BE2C (cell line): ENCODE measurements at regions not wholly inside any gene's neighbourhood (a gene's known extent, or its start where the extent isn't known, plus 50 kb on each side); places are given as distances from the start of the nearest gene placed in this dataset.

Experiments
- DNase-seq: peaks from one replicate; pipeline ENCODE4 v3.0.0-alpha.2; 2020
- H3K27me3 ChIP-seq: fragments of 250-450 bp; sonication (Bioruptor Pico); 2 replicates; pipeline ENCODE4 v1.5.1; 2020; ENCODE audit warnings: mild to moderate bottlenecking
- H3K36me3 ChIP-seq: fragments of 250-450 bp; sonication (Bioruptor Pico); 2 replicates; pipeline ENCODE4 v1.5.1; 2020; ENCODE audit warnings: mild to moderate bottlenecking
- H3K4me1 ChIP-seq: fragments of 250-450 bp; sonication (Bioruptor Pico); 2 replicates; pipeline ENCODE4 v1.5.1; 2020
- H3K4me3 ChIP-seq: 2 replicates; pipeline ENCODE4 v1.5.1; 2011; ENCODE audit warnings: low read depth, low read length
- H3K9me3 ChIP-seq: fragments of 250-450 bp; sonication (Bioruptor Pico); 2 replicates; pipeline ENCODE4 v1.5.1; 2020
- CTCF ChIP-seq: IDR thresholded peaks from 2 replicates; pipeline ENCODE4 v1.5.1; 2012; ENCODE audit warnings: mild to moderate bottlenecking, low read depth, low read length

GRCh38 chr12:75974323-75975187 lies 57.0 kb downstream of the PHLDA1 start:
- Histone ChIP-seq H3K4me1 (peaks cover 11% of the 10 kb centered on the region), H3K36me3 (no peaks in the 10 kb centered on the region), H3K9me3 (no peaks in the 10 kb centered on the region; the same call in 1 of the 2 replicates), H3K27me3 (no peaks in the 10 kb centered on the region; the same call in 1 of the 2 replicates), H3K4me3 (no peak overlapping the region)
- no peak for DNase-seq
- TF ChIP-seq CTCF, result no peak

GRCh38 chr12:75971253-75971652 lies 60.3 kb downstream of the PHLDA1 start:
- Histone ChIP-seq H3K4me3 (no peak overlapping the region), H3K36me3 (no peaks in the 10 kb centered on the region), H3K9me3 (no peaks in the 10 kb centered on the region; the same call in none of the 2 replicates), H3K4me1 (no peaks in the 10 kb centered on the region), H3K27me3 (no peaks in the 10 kb centered on the region)
- no peak for TF ChIP-seq CTCF
- no peak for DNase-seq

DNA sequence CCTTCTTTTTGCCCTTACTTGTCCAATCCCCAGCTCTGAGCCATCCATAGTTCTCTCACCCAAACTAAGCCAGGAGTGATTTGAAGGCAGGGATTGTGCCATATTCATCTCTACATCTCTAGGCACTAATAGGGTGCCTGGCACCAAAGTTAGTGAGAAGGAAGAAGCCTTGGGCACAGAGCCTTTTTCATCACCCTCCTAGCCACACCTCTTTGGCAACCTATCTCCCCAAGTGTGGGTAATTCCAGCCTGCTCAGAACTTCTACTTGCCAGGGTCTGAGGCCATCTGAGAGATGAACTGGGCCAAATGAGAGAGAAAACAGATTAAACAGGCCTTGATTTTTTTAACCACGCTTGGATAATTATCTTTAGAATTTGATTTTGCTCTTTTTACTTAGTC lies 61.3 kb downstream of the PHLDA1 start:
- H3K4me3 ChIP-seq, result no peak overlapping the region
- H3K4me1 ChIP-seq, result no peaks in the 10 kb centered on the region

GRCh38 chr12:75969768-75970167 lies 61.8 kb downstream of the PHLDA1 start:
- no peak for TF ChIP-seq CTCF
- no peak for DNase-seq
- Histone ChIP-seq H3K4me3 (no peak overlapping the region), H3K27me3 (no peaks in the 10 kb centered on the region), H3K36me3 (no peaks in the 10 kb centered on the region), H3K4me1 (no peaks in the 10 kb centered on the region), H3K9me3 (no peaks in the 10 kb centered on the region; the same call in none of the 2 replicates)

More for the DNA sequence above, 61.3 kb downstream of the PHLDA1 start:
- Histone ChIP-seq H3K9me3 (no peaks in the 10 kb centered on the region; the same call in none of the 2 replicates), H3K36me3 (no peaks in the 10 kb centered on the region), H3K27me3 (no peaks in the 10 kb centered on the region)
- no peak for TF ChIP-seq CTCF
- no peak for DNase-seq

DNA sequence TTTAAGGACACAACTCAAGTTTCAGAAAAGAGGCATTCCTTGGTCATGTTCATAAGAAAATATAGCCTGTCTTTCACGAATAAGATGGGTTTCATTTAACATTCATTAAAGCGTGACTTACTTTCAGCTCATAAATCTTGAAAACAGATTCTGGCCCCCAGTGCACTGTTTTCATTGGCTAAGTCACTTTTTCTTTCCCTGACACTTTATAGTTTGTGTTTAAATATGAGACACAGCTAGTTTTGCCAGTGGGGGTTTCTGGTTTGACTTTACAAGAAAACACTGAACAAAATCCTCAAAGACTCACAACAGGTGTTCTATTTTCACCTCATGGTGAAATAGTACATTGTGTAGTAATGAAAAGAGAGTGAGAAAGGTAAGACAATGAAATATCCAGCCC lies 65.9 kb downstream of the PHLDA1 start:
- DNase-seq, result no peak
- Histone ChIP-seq H3K4me3 (no peak overlapping the region), H3K27me3 (no peaks in the 10 kb centered on the region), H3K4me1 (no peaks in the 10 kb centered on the region), H3K36me3 (no peaks in the 10 kb centered on the region), H3K9me3 (no peaks in the 10 kb centered on the region; the same call in 1 of the 2 replicates)
- TF ChIP-seq CTCF, result no peak

GRCh38 chr12:75964150-75964549 lies 67.4 kb downstream of the PHLDA1 start:
- TF ChIP-seq CTCF, result no peak
- H3K9me3 ChIP-seq, result no peaks in the 10 kb centered on the region; the same call in 1 of the 2 replicates
- no peaks in the 10 kb centered on the region for H3K27me3 ChIP-seq
- H3K36me3 ChIP-seq, result no peaks in the 10 kb centered on the region
- DNase-seq, result no peak
- no peak overlapping the region for H3K4me3 ChIP-seq
- no peaks in the 10 kb centered on the region for H3K4me1 ChIP-seq
